ENCODE measurements at regions not wholly inside any gene's neighbourhood (a gene's known extent, or its start where the extent isn't known, plus 50 kb on each side); places are given as distances from the start of the nearest gene placed in this dataset.

DNA sequence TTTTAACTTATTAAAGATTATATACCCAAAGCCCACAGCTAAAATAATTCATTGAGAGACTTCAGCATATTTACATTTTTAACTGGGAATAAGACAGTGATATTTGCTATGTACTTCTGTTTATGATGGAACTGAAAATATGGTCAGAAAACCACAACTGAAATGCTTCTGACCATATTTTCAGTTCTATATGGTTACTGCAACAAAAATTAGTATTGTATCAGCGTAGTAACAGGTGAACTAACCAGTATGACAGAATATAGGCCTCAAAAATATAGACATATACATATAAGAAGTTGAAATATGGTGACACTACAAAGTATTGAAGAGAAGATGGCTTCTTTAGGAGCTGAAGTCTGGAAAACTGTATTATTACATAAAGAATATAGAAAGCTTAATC, 857.4 kb downstream of the OLFM4 start:
- Histone ChIP-seq H3K18ac (ENCODE audit: extremely low read depth, low read length) (no peak overlapping the region), H2BK15ac (ENCODE audit: low read length) (no peak overlapping the region), H3K56ac (replicated peaks; ENCODE audit: insufficient read length, low read depth, low read length) (no peak overlapping the region), H4K20me1 (replicated peaks in 1 of 2; ENCODE audit: control insufficient read depth in 1 of 2, insufficient read depth in 2 of 2, low read length in 2 of 2) (no peaks in the 10 kb centered on the region), H3K27me3 (replicated peaks in 1 of 4; ENCODE audit: control insufficient read depth in 3 of 4, extremely low read depth in 1 of 4, insufficient read depth in 3 of 4, low read length in 3 of 4) (no peaks in the 10 kb centered on the region), H3K4me1 (replicated peaks in 1 of 4; ENCODE audit: control insufficient read depth in 3 of 4, insufficient read depth in 4 of 4, low read length in 3 of 4) (no peaks in the 10 kb centered on the region), H3K9ac (replicated peaks in 1 of 4; ENCODE audit: extremely low read depth in 1 of 4, low read depth in 3 of 4, low read length in 3 of 4) (no peak overlapping the region), H4K91ac (replicated peaks; ENCODE audit: insufficient read length, low read length) (no peak overlapping the region), H3K23ac (ENCODE audit: insufficient read length) (no peak overlapping the region), H3K4ac (replicated peaks; ENCODE audit: insufficient read length, low read depth, low read length) (no peak overlapping the region), H3K4me3 (ENCODE audit: extremely low read depth in 1 of 4, insufficient read depth in 2 of 4, low read depth in 3 of 4, low read length in 4 of 4) (no peak overlapping the region), H3K23me2 (ENCODE audit: low read depth, low read length) (no peaks in the 10 kb centered on the region), H4K5ac (ENCODE audit: insufficient read length, low read depth, low read length) (no peak overlapping the region), H3K79me1 (ENCODE audit: low read depth, low read length) (no peaks in the 10 kb centered on the region), H2BK120ac (replicated peaks; ENCODE audit: low read depth, low read length) (no peak overlapping the region), H2AK5ac (ENCODE audit: low read depth, low read length) (no peak overlapping the region), H3K4me2 (ENCODE audit: insufficient read depth in 1 of 2, low read depth in 2 of 2, low read length in 2 of 2) (no peak overlapping the region), H2BK5ac (ENCODE audit: low read depth, low read length) (no peak overlapping the region), H2AFZ (ENCODE audit: low read length) (no peak overlapping the region), H2BK20ac (ENCODE audit: low read length) (no peak overlapping the region), H4K8ac (ENCODE audit: extremely low read depth, insufficient read depth, low read length) (no peak overlapping the region), H2BK12ac (ENCODE audit: low read depth, low read length) (no peak overlapping the region), H3K14ac (ENCODE audit: insufficient read length) (no peak overlapping the region), H3K9me3 (ENCODE audit: insufficient read depth in 2 of 2, low read depth in 1 of 2, low read length in 1 of 2) (no peaks in the 10 kb centered on the region), H3K79me2 (ENCODE audit: control insufficient read depth in 1 of 2, insufficient read depth in 2 of 2, low read length in 2 of 2) (no peaks in the 10 kb centered on the region), H3K36me3 (ENCODE audit: control insufficient read depth in 2 of 4, insufficient read depth in 4 of 4, low read length in 3 of 4) (no peaks in the 10 kb centered on the region), H3K27ac (ENCODE audit: low read depth, low read length) (no peak overlapping the region)
- POLR2A ChIA-PET (ENCODE audit: partially characterized antibody) = interaction anchor here (0.6 kb wide), 1 partner anchor 707 kb away, joined by 3 read pairs; no protein-coding TSS in a partner anchor
- FAIRE-seq (no peak), DNase-seq (ENCODE audit: low read depth in 1 of 2, low spot score in 2 of 2) (no peak)
- CTCF ChIA-PET (ENCODE audit: partially characterized antibody) = no interaction called here
- 91% methylated on average over 1 of the region's 1 CpG; no CpG with 5 or more reads in 1 of the 2 experiments for WGBS, 2 experiments (ENCODE audit: extremely low coverage in 1 of 2, insufficient coverage in 1 of 2, insufficient read length in 1 of 2, insufficient replicate concordance in 2 of 2, low coverage in 1 of 2, low lambda C conversion rate in 2 of 2, missing lambda C conversion rate in 1 of 2)
- no peak for TF ChIP-seq TAF1 (IDR thresholded peaks at IDR 0.05; ENCODE audit: low read depth, low read length)
- TF ChIP-seq SAP30 (IDR thresholded peaks at IDR 0.05; ENCODE audit: insufficient read depth, insufficient replicate concordance, low read length) = no peak
- TF ChIP-seq YY1 (IDR thresholded peaks at IDR 0.05; ENCODE audit: low read depth, low read length) = no peak
- TF ChIP-seq JUND (IDR thresholded peaks at IDR 0.05; ENCODE audit: low read length) = no peak
- no peak for TF ChIP-seq ZNF274 (IDR thresholded peaks at IDR 0.05; ENCODE audit: borderline replicate concordance, extremely low read depth, low read length)
- no peak for TF ChIP-seq ATF2 (IDR thresholded peaks at IDR 0.05; ENCODE audit: low read length)
- no peak for TF ChIP-seq KDM4A (IDR thresholded peaks at IDR 0.05; ENCODE audit: low read depth, low read length, severe bottlenecking)
- no peak for TF ChIP-seq SRF (IDR thresholded peaks at IDR 0.05; ENCODE audit: low read depth, low read length)
